Pulmonary artery endothelial cell (primary cell): ENCODE measurements at regions not wholly inside any gene's neighbourhood (a gene's known extent, or its start where the extent isn't known, plus 50 kb on each side); places are given as distances from the start of the nearest gene placed in this dataset.
"Not testable (repeated sequence)": the region's sequence is repeated elsewhere in the genome, so short reads cannot be mapped to it uniquely, and the experiment has no call there.

Experiments used
- DNase-seq: peaks from one replicate; pipeline ENCODE4 v3.0.0-alpha.2; 2011; ENCODE audit warnings: low read depth, low spot score

DNA sequence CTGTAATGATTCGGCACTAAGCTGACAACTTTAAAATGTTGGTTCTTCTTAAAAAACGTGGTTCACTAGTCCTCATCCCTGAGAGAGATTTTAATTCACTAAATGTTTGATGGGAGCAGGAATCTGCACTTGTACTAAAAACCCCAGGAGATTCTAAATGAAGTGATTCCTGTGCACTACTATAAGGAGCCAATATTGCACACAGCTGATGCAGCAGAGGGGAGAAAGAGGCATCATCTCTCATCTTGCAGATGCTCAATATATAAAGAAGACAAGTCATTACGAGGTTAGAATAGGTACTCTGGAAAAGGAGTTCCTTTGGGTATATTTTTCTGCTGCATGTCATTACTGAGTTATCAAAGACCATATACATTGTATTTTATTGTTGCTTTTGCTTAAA is 207.6 kb upstream of the RASGEF1B start:
- DNase-seq, result no peak

DNA sequence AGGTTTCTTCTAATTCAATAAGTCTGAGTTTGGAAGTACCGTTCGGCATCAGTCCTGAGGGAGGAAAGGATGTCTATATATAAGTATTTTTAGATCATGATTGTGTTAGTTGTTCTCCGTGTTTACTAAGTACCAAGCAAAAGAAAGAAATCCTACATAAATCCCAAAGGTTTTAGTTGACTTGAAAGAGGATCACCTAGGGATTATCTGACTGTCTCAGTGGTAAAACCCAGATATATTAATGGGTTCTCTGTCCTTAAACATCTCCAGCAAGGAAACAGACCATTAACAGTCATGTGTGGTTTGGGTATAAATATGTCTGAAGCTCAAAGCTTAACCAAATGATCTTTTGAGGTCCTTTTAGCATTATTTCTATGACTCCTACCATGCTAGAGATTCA is 207.1 kb upstream of the RASGEF1B start:
- no peak for DNase-seq

DNA sequence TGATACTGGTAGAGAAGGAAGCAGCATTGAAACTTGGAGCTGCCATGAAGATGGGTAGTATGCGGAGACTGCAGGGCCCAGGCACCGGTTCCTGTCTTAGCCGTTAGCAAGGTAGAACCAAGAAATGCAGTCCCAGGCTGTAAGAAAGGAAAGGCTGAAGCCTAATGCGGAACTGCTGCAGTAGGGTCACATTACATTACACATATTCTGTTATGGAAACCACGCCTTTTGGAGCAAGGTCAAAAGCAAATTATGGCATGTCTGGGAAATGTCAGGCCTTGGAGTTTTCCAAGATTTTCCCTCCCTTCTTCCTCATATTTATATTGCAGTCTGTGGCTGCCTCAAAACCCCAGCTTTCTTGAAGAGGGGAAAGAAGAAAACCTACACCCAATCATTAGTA is 204.8 kb upstream of the RASGEF1B start:
- no peak for DNase-seq

DNA sequence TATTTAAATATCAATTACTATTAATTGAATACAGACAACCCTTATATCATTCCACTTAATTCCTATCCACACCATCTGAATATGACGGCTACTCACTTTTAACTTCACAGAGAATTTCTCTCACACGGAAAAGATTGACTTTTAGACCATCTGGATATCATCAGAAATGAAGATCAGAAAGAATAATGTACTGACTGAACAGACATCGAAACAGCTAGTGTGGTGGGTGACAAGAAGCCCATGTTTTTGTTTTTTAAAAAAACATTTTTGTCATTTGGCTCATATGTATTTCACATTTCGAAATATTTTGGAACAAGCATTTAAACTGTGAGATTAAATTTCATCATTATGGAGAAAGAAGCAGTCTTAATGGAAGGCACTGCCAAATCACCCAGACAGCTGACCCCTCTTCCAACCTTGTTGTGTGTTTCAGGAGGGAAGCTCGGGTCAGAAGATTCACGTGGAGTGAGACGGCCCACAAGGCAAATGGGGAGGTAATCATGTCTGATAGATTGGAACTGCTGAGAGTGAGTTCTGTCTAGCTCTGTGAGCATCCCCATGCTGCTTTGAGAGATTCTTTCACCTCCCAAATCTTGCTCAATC is 204.2 kb upstream of the RASGEF1B start:
- DNase-seq, result no peak

DNA sequence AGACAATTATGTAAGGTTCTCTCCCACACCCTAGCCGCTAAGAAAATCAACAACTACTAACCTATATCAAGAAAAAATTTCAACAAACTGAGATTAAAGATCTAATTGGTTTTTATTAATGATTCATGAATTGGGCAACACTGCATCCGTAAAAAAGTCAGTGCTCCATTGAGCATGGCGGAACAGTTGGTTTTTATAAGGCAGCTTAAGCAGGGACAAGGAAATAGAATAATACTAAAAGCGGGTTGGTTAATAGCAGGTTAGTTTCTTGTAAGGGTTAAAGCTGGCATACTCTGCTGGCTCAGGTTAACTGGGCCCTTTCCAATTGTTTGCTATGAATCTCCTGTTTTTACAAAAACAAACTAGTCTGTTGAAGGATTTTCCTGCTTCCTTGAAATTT is 202.3 kb upstream of the RASGEF1B start:
- no peak for DNase-seq

DNA sequence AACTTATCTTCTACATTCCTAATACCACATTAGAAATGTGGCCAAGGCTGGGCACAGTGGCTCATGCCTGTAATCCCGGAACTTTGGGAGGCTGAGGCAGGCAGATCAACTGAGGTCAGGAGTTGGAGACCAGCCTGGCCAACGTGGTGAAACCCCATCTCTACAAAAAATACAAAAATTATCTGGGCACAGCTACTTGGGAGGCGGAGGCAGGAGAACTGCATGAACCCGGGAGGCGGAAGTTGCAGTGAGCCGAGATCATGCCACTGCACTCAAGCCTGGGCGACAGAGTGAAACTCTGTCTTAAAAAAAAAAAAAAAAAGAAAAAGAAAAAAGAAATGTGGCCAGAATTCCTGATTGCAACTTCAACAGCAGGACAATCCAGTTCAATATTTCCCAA is 196.6 kb upstream of the RASGEF1B start:
- DNase-seq, result not testable (repeated sequence)

DNA sequence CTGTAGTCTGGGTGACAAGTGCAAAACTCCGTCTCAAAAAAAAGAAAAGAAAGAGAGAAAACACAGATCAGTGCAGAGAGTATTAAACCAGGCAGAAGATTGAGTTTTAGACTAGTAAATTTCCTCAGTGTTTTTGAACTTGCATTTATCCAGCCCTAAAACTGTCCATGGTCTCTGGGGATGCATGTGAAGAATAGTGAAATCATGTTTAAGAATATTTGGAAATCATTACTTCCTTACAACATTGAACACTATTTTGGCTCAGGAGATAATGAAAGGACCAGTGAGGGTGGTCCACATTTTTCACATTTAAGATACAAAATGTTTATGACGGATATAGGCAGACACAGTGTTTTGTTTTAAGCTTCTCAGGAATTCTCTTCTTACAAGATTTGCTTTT is 195.8 kb upstream of the RASGEF1B start:
- no peak for DNase-seq

DNA sequence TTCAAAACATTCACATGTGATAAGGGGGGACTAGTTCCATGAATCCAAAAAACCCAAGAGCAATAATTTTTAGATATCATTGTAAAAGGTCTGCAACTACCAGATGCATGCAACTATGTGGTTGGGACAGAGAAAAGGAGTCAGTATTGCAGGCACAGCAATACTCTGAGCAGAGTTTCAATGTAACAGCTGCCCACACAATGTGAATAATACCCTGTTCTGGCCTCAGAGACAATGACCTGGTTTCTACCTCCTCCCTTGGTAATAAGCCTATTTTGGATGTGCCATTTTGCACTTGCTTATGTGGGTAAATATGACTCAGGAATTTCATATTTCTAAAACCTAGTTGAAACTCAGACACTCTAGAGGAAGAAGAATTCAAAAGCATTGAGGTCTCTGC is 194.8 kb upstream of the RASGEF1B start:
- DNase-seq, result no peak

DNA sequence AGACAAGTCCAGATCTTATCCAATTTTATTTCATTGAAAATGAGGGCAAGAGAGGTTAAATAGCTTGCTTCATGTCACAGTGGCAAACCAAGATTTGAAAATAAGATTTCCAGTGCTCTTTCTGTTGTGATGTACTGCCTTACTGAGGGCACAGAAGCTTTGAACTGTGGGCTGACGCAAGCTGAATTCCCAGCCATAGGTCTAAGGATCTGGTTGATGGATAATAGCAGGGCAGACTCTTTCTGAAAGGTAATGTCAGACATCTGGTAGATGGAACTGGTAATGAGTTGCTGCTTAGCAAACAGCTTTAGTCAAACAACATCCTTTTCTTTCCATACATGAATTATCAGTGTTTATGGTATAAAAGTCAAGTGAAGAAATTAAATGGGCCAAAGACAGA is 193.9 kb upstream of the RASGEF1B start:
- DNase-seq, result no peak

DNA sequence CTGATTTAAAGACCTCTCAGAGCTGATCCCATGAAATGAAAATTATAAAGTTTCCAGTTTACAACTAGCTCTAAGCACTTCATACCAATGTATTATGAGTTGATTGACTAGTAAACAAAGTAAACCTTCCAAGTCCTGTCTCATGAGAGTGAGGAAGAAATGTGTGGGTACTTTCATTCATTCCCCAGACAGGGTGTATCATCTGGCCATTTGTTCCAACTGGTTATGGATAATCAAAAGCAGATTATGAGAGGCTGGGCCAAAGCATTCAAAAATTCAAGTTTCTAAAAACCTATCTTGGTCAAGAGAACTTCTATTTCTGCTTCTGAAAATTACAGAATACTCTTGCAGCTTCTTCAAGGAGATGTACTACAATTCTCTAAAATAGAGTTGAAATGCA is 193.3 kb upstream of the RASGEF1B start:
- DNase-seq, result no peak

DNA sequence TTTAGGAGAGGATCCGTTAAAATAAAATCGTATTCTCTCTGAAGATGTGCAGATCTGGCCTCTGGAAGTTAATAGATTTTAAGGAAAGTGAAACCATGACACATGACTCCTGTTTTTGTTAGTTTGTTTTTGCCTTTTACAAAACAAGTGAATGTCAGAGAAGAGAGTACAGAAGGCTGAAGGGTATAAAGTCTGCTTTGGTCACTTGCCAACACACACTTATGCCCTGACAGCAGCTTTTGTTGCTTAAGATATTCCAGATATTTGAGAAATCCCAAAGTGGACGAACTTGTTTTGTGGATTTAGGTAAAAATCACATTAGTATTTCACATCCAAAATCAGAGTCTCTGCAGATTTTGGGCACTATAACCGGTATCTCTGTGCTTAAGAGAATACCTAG is 192.4 kb upstream of the RASGEF1B start:
- DNase-seq, result no peak

DNA sequence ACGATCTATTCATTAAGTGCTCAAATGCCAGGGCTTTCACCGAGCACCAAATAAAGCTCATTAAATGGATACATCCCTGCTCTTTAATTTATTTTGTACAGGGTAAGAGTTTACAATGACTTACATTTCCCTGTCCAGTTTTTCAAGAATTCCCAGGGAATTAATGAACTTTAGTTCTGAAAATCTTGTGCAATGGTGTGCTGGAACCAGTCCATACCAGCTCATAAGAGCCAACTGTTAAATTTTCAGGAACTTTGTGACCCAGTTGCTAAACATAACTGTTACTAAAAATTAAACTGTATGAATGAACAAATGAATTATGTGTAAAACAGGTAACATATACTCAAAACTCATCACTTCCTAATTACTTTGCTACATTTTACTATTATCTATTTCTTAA is 191.7 kb upstream of the RASGEF1B start:
- DNase-seq, result no peak

DNA sequence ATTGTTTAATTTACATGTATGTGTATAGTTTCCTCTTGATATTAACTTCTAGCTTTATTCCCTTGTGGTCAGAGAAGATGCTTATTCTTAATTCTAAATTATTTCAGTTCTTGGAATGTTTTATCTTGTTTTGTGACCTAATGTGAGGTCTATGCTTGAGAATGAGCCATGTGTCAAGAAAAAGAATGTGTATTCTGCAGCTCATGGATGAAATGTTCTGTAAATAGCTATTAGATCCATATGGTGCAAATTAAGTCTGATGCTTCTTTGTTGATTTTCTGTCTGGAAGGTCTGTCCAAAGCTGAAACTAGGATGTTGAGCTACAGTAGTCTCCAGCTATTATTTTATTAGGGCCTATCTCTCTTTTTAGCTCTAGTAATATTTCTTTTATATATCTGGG is 187.3 kb upstream of the RASGEF1B start:
- DNase-seq, result no peak

DNA sequence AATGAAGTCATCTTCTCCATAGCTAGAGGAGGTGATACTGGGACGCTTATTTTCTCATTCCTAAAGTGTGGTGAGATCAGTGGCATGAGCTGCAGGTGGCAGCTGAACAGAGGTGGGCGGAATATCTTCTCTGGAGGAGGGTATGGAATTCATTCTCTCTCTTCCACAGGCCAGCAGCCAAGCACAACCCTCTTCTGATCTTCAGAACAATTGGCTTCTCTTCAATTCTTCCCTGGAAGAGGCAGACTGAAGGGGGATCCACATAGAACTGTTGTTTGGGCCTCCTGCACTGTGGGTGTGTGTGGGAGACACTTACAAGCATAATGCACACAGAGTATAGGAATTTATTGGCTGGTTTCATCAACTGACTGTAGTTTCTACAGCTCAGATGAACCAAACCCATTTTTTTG is 180.4 kb upstream of the RASGEF1B start:
- DNase-seq, result no peak

DNA sequence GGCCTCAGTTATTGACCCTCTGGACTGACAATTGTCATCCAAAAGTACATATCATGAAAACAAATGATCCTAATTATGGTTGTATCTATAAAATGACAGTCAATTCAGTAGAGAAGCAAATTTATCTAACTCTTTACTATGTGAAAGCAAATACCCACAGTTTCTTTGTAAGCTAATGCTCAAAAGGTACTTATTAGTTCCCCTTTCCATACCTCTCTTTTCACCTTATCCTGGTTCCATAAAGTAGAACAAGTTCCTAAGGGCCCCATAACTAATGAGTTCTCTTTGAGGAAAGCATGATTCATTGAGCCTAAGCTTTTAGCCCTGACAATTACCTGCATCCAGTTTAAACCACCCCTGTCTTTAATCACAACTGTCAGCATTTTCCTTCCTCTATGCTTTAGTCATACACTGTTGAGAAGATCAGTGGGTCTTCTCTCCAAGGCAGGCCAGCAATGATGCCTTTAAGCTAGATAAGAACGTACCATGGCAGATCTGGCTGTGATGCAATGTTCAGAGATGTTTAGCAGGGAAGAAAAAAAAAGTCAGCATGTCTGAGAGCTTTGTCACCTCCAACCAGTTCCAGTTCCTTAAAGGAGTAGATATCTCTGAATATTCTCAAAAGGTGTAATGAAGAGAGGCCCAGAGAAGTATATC is 179.7 kb upstream of the RASGEF1B start:
- no peak for DNase-seq

DNA sequence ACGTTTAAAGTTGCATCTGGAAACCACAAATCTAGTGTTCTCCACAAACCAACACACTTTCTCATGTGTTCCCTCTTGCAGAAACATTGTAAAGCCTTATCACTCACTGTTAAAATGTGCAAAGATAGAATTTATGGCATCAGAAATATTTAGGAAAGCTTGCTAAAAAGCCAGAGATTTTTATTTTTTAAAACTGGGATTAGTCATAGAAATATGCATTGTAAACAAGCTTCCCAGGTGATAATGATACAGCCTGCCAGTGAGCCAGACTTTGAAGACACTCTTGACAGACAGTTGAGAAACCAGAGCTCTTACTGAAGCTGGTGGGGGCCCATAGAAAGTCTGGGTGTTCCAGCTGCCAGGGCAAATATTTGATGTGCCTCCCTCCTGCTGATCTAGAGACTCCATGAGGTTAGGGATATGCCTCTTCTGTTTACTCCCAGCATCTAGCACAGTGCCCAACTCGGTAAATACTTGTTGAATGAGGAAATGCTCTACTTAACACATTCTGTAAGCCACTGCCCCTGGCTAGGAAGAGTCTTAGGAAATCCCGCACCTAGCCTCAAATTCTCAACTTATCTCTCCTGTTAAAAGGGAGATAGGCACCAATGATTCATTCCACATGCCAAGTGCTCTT is 179.0 kb upstream of the RASGEF1B start:
- no peak for DNase-seq

DNA sequence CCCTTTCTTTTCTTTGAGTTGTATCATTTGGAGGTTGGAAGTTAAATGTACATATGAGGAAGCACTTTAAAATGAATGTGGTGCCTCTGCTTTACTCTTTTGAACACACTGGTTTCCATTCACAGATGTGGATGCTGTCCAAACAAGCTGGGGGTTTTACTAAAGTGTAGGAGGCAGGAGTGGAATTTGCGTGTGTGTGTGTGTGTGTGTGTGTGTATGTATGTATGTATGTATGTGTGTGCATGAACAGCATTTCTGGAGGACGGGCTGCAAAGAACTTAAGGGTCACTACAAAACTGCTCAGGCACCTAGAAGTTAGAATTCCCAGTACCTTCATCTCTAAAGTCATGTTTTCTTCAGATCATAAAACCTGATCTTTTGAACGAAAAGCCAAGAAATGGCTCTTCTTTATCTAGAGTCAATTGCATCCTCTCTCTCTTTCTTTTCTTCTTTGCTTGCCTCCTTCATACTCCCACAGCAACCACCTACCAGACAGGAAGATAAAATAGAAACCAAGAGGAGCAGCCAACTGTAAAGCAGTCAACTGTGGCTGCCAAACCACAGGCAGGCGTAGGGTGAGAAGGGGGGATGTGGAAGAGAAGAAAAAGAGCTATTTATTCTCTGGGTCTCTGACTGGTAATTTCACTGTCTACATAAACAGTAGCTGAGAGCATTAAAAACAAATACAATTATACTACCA is 177.0 kb upstream of the RASGEF1B start:
- no peak for DNase-seq

DNA sequence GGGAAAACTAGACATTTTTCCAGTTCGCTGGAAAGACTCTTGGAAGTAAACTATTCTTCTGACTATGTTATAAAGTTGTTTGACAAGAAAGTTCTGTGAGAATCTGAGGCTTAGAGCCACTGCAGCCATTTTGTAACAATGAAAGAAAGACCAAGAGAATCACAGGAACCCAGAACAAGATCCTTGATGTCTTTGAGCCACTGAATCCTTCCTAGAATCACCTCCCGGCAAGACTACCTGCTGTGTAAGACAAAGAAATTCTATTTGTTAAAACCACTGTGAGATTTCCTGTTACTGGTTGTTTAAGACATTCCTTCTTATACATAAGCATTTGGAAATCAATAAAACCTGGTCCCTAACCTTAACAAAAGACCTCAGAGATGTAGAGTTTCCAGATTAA is 175.7 kb upstream of the RASGEF1B start:
- no peak for DNase-seq

DNA sequence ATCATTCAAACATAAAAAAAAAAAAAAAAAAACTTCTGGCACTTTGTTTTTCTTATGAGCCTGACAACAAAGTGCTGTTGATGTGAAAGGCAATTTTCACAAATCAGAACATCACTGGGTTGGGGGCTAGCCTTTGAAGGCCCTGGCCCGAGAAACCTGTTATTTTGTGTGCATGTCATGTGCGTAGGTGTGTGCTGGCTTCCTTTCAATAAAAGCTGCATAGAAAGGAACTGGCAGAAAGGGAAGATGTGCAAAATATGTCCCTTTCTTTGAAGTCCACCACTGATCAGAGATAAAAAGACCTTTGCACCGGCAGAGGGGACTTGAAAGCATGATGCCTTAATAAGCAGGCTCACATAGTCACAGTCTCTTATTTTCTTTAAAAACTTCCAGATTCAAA is 170.8 kb upstream of the RASGEF1B start:
- no peak for DNase-seq

DNA sequence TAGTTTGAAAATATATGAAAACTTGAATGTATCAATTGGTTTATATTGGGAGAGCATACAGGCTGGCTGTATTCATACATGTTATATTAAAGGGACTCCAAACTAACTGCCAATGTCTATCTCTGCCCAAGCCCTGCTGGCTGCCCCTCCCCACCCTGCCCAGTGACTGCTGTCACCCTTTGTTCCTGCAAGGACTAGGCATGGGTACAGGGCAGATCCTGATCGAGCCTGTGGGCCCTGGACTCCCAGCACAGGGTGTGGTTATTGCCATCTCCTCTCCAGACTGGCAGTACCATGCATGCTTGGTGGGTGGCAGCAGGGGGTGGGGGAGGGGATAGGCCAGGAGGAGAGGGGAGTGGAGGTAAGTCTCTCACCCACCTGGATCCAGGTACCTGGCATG is 167.5 kb upstream of the RASGEF1B start:
- DNase-seq, result no peak

DNA sequence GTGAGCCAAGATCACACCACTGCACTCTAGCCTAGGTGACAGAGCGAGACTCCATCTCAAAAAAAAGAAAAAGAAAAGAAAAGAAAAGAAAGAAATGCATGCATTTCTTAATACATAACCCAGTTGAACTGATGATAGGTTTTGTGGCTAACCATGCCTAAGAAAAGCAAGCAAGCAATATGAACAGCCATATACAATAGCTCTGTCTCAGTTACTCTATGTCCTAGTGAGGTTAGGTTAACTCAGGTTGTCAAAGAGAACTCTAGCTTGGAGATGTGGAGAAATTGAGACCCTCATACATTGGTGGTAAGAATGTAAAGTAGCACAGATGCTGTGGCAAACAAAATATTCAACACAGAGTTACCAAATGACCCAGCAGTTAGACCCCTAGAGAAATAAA is 167.0 kb upstream of the RASGEF1B start:
- no peak for DNase-seq

DNA sequence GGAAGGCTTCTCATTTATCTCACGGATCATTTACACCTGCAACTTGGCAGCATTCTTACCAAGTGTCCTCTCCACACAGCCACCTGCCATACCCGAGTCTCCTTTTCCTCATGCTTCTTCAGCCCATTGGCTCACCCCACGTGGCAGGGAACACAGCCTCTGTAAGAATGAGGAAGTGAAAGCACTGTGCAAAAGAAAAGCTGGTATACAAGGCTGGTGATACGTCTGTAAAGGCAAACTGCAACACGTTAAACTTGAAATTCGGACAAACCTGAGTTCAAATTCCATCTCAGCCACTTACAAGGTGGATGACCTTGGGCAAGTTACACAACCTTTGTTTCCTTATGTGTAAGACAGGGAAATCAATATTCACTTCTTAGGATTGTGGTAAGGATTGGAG is 164.0 kb upstream of the RASGEF1B start:
- DNase-seq, result no peak
